ENCODE measurements at regions not wholly inside any gene's neighbourhood (a gene's known extent, or its start where the extent isn't known, plus 50 kb on each side); places are given as distances from the start of the nearest gene placed in this dataset.

DNA sequence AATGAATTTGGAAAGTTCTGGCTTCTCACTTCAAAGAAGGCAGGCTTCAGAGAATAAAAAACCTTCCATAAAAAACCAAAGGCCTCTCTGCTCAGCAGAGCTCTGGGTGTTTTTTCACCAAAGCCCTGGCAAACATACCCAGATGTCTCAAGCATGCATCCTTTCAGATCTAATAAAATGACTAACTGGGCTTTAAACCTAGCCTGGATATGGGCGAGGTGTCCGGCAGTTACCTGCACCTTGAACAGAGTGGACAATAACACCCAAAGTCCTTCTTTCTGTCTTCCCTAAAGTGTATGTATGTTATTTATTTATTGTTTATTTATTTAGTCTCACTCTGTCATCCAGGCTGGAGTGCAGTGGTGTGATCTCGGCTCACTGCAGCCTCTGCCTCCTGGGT lies 469.3 kb downstream of the XYLT1 start:
- TF ChIP-seq, protein P1, sequence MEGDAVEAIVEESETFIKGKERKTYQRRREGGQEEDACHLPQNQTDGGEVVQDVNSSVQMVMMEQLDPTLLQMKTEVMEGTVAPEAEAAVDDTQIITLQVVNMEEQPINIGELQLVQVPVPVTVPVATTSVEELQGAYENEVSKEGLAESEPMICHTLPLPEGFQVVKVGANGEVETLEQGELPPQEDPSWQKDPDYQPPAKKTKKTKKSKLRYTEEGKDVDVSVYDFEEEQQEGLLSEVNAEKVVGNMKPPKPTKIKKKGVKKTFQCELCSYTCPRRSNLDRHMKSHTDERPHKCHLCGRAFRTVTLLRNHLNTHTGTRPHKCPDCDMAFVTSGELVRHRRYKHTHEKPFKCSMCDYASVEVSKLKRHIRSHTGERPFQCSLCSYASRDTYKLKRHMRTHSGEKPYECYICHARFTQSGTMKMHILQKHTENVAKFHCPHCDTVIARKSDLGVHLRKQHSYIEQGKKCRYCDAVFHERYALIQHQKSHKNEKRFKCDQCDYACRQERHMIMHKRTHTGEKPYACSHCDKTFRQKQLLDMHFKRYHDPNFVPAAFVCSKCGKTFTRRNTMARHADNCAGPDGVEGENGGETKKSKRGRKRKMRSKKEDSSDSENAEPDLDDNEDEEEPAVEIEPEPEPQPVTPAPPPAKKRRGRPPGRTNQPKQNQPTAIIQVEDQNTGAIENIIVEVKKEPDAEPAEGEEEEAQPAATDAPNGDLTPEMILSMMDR (IDR thresholded peaks at IDR 0.05; ENCODE audit: insufficient read depth, low read depth, low read length): no peak
- no peak for TF ChIP-seq EZH2 (IDR thresholded peaks at IDR 0.05; ENCODE audit: insufficient read depth, low read length)

Measured in astrocyte (in vitro differentiated cells and primary cell).